NCI-H2227 (cell line): ENCODE measurements at regions not wholly inside any gene's neighbourhood (a gene's known extent, or its start where the extent isn't known, plus 50 kb on each side); places are given as distances from the start of the nearest gene placed in this dataset.
"Not testable (repeated sequence)": the region's sequence is repeated elsewhere in the genome, so short reads cannot be mapped to it uniquely, and the experiment has no call there.

Experiments
- DNase-seq: peaks from one replicate; lab custom pipeline; 2025; ENCODE audit not compliant: unreplicated experiment; lab: John Stamatoyannopoulos, UW

DNA sequence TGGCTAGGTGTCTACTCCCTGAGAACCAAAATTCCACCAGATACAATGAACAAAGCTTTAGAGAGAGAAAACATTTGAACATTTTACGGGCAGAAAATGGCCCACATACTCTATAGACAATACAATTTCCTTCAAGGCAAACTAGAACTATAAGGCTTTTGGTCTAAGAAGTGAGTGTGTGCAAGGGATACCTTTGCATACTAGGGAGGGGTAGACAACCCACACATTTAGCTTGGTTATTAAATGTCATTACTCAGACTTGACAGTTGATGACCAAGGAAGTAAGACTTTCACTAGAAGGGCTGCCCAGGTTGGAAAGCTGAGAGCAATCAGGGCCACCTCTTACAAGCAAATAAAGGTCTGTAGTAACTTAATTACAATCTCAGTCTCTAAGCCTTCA is 64.0 kb upstream of the PLEKHM1 start:
- not testable (repeated sequence) for DNase-seq

DNA sequence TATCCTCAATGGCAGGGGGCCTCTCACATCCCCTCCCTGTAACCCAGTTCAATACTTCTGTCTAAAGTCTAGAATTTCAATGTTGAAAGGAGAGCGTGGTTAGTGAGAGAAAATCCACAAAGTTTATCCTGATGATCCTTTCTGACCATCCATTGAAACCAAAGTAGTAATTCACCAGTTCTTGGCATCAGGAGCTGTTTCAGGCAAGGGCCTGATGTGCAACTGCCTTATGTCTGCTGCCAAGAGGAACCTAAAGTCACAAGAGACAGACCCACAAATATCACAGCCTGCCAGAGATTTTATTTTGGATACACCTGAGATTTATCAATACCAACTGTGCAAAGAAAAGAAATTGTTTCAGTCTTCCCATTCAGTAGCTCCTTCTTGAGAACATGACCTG is 68.3 kb upstream of the PLEKHM1 start:
- not testable (repeated sequence) for DNase-seq

DNA sequence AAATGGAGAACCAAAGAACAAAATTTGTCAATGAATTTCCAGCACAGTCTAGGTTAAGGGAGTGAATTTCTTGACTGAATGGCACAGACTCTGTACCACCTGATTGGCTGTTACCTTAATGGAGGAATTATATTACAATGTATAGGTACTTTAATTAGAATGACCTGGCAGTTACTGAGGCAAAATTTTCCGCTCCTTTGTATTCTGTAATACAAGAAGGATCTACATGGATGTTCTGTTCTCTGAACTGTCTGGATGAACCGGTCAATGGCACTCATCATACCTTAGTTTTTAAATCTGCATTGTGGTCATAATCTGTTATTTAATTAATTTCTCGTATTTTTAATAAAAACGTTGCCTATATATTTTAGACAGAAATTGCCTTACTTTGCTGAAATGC is 72.3 kb upstream of the PLEKHM1 start:
- not testable (repeated sequence) for DNase-seq

DNA sequence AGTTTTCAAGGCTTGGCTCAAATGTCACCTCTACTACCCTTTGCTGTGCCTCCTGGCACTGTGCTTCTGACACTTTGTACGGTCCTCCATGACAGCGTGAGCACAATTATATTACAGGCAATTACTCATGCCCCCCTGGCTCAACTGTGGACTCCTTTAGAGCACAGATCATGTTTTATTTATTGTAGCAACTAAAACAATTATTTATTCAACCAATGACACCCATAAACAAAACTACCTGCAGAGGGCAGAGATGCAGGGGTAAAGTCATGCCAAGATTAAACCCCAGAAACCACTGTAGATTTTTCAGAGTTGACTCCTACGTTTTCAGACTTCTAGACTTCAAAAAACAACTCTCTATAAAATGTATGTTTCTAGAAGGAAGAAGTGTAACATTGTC is 72.8 kb upstream of the PLEKHM1 start:
- DNase-seq, result not testable (repeated sequence)

DNA sequence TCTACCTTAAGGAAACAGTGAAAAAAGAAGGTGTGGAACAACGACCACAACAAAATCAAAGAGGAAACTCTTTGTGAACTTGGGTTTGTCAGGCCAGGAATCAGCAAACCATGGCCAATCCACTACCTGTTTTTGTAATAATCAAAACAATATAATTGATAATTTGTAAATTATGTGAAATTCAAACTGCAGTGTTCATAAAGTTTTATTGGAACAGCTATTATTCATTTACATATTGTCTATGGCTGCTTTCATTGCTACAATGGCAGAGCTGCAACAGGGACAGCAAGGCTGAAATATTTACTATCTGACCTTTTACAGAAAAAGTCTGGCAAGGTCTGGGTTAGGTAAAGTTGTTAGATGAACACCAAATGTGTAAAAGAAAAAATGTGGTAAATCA is 77.8 kb upstream of the PLEKHM1 start:
- not testable (repeated sequence) for DNase-seq

DNA sequence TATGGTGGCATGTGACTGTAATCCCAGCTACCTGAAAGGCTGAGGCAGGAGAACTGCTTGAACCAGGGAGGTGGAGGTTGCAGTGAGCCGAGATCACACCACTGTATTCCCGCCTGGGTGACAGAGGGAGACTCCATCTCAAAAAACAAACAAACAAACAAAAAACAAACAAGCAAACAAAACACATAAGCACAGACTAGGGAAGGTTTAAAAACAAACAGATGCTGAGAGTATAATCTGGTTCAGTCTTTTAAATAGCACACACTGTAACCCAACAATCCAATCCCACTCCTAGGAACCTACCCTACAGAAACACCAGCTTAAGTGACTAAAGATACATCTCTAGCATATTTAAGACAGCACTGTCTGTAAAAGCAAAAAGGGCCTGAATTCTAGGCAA is 82.8 kb upstream of the PLEKHM1 start:
- DNase-seq, result not testable (repeated sequence)

DNA sequence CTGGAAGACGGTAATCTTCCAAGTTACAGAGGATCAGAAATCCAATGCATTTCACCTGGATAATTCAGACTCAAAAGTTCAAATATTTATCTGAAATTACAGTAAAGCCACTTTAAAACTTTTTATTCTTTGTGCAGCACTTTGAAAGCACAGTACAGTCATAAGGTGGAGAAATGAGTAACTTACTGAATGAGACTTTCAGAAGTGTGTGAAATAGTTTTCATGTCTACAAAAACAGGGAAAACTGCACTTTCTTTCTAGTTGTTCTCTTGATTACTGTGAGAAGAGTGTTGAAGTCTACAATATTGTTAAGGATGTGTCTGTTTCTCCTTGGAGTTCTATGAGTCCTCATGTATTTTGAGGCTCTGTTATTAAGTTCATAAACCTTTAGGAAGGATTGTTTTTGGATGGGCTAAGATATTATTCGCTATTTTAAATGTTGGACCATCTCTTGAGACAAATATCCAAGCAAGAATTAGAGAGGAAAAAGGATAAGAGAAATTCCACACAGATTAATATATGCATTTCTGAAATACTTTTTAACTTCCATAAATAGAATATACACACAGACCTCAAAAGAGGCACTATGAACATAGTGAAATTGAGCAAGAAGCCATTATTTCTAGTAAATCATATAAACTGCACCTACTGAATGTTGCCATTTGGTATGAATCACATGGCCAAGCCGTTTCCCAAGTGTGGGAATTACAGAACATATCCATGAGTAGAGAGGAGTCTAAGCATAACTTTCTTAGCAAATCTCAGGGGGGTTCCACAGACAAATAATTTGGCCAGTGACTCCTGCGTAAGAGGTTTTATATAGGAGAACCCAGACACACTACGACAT is 83.6 kb upstream of the PLEKHM1 start:
- no peak for DNase-seq

DNA sequence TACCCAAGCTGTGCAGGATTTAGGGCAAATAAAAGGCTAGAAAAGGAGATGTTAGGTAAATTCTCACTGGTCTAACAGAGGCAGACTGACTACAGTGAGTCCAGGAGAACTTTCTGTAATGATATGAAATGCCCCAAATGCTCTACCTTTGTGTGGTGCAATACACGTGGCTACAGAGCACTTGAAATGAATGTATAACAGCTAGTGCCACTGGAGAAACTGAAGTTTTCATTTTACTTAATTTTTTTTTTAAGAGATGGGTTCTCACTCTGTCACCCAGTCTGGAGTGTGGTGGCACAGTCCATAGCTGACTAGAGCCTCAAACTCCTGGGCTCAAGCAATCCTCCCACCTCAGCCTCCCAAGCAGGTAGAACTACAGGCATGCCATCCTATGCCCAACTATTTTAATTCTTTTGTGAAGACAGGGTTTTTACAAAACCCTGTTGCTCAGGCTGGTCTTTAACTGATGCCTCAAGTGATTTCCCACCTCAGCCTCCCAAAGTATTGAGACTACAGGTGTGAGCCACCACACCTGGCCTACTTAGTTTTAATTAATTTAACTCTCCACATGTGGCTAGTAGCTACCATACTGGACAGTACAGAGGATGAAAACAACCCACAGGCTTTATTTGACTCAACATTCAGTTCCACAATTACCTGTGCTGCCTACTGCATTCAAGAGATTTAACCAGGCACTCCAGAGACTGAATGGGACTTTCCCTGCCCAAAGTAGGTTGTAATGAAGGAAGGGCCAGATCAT is 84.8 kb upstream of the PLEKHM1 start:
- DNase-seq, result no peak

DNA sequence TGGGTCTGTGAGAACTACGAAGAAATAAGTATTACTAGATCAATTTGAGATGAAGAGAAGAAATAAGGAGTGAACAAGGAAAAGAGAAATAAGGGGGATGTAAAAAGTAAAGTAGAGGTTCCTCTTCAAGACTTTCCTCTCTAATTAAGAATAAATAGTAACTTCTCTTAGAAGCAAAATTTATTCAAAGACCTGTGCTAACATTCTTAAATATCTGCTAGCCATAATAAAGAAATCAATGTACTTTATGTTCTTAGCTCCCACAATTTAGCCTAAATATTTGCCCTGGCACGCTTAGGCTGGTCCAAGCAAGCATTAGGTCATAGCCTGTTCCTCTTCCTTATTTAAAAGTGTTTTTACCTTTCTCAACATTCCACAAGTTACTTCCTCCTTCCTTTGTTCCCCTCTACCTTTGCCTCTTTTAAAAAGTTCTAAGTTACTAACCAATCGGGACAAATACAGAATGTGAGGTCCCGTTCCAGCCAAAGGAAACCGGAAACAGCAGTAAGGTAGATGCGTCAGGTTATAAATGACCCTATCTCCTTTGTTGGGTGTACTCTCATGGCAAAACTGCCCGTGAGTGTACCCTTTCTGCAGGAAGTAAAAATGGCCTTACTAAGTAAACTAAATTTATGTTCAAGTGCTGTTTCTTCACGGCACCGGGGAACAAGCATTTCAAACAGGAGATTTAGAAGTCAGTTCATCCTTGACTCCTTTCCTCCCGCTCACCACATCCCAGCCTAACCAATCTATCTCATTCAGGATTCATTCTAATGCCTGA is 86.2 kb upstream of the PLEKHM1 start:
- not testable (repeated sequence) for DNase-seq

DNA sequence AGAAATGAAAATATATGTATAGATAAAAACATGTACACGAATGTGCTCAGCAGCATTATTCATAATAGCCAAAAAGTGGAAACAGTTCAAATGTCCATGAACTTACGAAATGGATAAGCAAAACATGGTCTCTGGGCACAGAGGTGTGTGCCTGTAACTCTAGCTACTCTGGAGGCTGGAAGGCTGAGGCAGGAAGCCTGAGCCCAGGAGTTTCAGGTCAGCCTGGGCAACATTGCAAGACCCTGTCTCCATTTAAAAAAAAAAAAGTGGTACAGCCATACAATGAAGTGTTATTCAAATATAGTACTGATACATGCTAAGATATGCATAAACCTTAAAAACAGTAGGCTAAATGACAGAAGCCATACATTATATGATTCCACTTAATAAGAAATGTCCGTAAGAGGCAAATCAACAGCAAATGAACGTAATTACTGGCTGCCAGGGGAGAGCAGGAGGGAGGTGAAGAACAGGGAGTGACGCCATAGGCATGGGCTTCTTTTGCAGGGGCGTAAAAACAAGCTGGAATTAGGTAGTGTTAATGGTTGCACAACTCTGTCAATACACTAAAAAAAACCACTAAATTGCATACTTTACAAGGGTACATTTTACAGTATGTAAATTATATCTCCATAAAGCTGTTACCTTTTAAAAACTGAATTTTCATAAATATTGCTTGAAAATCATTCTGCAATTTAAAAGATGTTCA is 87.2 kb upstream of the PLEKHM1 start:
- no peak for DNase-seq

DNA sequence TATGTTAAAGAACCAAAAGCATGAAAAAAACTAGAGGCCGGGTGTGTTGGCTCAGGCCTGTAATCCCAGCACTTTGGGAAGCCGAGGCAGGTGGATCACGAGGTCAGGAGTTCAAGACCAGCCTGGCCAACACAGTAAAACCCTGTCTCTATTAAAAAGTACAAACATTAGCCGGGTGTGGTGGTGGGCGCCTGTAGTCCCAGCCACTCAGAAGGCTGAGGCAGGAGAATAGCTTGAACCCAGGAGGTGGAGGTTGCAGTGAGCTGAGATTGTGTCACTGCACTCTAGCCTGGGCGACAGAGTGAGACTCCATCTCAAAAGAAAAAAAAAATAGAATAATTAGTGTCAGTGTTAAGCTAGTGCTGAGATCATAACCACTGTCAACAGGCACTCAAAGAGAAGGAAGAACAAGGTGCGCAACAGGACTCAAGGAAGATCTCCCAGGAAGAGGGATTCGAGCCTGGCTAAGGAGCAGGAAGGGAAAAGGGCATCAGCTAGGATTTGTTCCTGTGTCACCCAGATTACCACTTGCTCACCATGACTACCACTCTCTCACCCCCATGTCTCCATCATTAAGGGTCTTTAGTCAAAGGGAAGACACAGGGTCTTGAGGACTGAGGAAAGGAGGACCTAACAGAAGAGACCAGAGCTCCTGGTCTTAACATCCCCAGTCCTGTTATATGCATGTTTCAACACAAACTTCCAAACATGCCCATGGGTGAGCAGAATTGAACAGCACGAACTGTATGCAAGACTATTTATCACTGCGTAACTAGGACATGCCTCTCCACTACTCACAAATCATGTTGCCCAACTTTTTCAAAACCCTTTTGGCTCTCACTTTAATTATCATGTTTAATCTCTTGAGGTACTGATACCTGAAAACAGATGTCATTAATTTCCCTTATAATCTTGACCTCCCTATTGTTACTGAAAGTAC is 88.3 kb upstream of the PLEKHM1 start:
- DNase-seq, result no peak

DNA sequence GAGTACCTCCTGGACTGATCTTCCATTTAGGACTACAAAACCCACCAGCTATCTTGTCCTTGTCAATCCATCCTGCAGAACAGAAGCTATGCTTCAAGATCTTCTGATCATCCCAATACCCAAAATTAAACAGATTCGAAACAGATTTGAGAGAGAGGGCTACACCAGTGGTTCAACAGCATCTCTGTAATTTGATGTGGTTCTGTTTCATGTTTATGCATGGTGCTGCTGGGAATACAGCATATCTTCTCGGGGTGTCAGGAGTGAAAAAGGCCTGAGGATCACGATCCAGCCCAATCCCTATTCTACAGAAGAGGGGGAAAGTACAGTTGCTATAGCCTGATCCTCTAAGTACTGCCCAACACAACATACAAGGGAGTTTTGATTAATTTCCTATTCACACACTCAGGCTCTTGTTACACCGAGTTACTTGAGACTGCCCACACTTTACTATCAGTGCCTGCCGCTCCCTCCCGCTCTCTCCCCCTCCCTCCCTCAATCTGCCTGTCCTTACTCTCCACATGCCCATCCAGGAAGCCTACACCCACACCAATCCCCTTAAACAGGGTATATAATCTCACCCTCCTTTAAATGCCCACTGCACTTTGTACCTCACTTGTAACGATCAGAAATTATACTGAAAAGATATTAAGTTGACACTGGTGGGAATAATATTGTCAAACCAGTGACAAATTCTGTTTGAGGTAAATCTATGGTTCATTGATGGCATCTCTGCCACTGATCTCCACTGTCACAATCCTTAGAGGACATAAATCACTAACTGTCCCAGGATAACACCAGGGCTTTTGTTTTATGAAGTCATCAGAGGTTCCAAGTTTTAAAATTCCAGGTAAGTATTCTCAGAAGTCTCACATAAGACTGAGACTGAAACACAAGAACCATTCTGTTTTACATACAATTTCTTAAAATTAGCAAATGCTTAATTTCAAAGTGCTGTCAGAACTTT is 89.3 kb upstream of the PLEKHM1 start:
- no peak for DNase-seq

DNA sequence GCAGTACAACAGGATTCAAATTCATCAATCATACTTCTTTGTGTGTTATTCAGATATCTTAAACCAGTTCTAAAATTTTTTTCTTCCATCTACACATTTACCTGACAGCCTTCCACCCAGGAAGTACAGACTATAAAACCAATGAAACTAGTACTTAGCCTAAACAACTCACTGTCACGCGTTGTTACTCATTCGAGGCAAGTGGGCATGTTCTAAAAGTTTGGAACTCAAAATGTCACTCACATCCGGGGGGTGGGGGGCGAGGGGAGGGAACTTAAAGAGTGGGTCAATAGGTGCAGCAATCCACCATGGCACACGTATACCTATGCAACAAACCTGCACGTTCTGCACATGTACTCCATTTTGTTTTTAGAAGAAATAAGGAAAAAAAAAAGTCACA is 90.4 kb upstream of the PLEKHM1 start:
- no peak for DNase-seq

DNA sequence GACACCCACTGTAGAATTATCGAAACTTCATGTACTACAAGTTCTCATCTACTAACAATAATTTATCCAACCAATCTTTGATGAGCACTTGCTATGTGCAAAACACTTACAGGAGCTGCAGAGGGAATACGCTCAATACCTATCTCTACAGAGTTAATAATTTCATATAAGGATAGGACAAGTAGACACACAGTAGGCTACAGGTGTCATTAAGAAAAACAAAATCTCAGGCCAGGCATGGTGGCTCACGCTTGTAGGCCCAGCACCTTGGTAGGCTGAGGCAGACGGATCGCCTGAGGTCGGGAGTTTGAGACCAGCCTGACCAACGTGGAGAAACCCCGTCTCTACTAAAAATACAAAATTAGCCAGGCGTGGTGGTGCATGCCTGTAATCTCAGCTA is 91.3 kb upstream of the PLEKHM1 start:
- DNase-seq, result no peak

DNA sequence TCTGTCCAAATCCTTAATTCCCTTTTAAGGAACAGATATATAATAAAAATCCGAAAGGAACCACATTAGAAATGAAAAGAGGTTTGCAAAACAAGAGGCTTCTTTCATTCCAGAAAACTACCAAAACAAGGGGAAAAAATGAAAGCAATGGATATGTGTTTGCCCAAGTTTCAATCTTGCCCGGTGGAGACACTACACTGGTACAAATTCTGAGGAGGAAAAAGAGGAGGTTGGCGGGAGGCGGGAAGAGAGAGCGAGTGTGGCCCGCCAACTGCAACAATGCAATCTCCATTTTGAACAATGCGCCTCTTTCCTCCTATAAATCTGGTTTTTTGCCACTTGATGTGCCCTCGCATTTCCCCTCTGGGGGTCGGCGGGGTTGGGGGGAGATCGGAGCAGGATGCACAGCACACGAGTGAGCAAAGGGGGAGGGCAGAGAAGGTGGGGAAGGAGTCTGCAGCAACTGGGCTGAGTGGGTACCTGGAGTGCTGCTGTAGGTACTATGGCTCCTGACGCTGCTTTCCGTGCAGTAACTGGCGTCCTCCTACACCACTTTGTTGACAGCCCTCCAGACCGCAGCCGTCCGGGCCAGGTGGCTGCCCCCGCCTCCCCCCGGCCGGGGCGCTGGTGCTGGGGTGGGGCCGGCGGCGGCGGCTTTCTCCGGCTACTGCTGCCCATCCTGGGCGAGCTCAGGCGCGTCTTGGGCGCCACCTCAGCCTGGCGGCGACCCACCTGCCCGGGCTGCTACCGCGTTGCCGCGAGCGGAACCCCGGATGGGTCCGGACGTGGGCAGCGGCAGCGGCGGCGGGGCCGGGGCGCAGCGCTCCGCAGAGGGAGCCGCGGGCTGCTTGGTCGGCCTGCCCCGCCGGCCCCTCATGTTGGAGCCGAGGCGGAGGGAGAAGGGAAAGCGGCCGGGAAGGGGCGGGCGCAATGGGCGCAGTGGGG is 93.8 kb upstream of the PLEKHM1 start:
- no peak for DNase-seq

DNA sequence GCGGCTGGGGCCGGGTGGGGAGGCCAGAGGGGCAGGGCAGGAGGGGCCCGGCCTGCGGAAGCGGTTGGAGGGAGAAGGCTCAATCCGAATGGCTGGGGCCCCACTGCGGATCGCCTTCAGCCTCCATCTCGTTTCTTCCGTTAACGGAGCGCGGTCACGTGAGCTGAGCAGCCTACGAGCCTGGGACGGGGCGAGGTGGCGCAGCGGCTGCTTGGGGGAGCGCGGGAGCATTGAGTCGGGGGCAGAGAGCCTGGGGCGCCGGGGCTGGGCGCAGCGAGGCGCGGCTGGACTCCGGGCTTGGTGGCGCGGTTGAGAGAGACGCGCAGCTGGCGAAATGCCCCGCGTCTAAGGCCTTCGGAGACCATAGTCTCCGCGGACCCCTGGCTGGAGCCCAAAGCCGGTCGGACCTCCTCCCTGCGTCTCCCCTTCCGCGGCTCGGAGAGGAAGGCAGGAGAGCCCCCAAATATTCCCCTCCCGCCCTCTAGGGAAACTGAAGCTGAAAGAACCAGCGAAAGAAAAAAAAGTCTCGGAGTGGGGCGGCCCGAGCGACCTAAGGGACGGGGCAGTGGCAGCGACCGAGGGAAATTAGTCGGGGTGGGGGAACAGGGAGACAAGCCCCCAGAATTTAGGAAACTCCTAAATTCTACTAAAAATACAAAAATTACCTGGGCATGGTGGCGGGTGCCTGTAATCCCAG is 94.7 kb upstream of the PLEKHM1 start:
- DNase-seq, result not testable (repeated sequence)
